ENCODE measurements at regions not wholly inside any gene's neighbourhood (a gene's known extent, or its start where the extent isn't known, plus 50 kb on each side); places are given as distances from the start of the nearest gene placed in this dataset.

DNA sequence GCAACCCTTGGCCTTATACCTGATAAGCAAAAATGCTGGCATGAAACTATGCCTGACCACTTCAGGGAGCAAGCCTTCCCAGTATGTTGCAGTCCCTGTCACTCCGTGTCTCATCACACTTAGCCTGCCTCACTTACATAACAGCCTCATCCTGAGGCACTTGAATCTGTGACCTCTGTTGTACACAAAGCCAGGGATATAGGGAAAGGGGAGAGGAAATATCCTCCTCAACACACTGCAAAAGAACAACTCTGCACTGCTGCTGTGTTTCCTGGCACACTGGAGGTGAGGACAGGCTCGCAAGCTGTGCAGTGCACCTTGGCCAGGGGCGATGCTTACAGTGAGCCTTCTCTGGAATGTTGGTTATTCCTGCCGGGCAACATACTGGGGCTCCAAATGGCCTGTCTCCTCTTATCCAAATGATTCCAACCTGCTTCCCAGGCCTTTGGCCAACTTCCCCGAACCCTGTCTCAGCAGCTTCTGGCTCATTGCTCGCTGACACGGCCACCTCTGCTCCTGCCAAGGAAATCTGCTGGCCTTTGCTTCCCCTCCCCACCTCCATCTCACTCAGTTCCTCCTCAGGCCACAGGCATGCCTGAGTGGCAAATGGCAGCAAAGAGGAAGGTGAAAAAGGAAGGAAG, 109.2 kb downstream of the CD47 start:
- no peak for TF ChIP-seq POLR2A (IDR thresholded peaks at IDR 0.05)
- TF ChIP-seq, protein P1, sequence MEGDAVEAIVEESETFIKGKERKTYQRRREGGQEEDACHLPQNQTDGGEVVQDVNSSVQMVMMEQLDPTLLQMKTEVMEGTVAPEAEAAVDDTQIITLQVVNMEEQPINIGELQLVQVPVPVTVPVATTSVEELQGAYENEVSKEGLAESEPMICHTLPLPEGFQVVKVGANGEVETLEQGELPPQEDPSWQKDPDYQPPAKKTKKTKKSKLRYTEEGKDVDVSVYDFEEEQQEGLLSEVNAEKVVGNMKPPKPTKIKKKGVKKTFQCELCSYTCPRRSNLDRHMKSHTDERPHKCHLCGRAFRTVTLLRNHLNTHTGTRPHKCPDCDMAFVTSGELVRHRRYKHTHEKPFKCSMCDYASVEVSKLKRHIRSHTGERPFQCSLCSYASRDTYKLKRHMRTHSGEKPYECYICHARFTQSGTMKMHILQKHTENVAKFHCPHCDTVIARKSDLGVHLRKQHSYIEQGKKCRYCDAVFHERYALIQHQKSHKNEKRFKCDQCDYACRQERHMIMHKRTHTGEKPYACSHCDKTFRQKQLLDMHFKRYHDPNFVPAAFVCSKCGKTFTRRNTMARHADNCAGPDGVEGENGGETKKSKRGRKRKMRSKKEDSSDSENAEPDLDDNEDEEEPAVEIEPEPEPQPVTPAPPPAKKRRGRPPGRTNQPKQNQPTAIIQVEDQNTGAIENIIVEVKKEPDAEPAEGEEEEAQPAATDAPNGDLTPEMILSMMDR (IDR thresholded peaks at IDR 0.05), result no peak

All from lower leg skin (tissue), 3 donors.